Right lobe of liver (tissue), 6 donors: ENCODE measurements at regions not wholly inside any gene's neighbourhood (a gene's known extent, or its start where the extent isn't known, plus 50 kb on each side); places are given as distances from the start of the nearest gene placed in this dataset.
"Not testable (repeated sequence)": the region's sequence is repeated elsewhere in the genome, so short reads cannot be mapped to it uniquely, and the experiment has no call there.

ENCODE experiments used
- ATAC-seq, 4 donors: fragments of 200-7000 bp; cut with Tn5 transposase; one replicate each; pipeline ENCODE4 v1.9.1; 2020; ENCODE audit warnings: mild to moderate bottlenecking in 4 of 4, moderate library complexity in 4 of 4
- DNase-seq, 3 donors: peaks; one replicate each; pipeline ENCODE4 v3.0.0-alpha.2; 2020
- H3K27ac ChIP-seq, 3 donors: fragments of 200-600 bp; one replicate each; pipeline ENCODE4 v1.8.0; 2022
- H3K27me3 ChIP-seq, 2 donors: fragments of 200-600 bp; one replicate each; pipeline ENCODE4 v1.8.0; 2022
- H3K36me3 ChIP-seq, 4 donors: fragments of 200-600 bp; sonication (generic) in 1 of 4; one replicate each; pipeline versions ENCODE4 v1.5.1 to v1.8.0; 2017 to 2022; ENCODE audit warnings: control low read depth in 1 of 4
- H3K4me1 ChIP-seq, 4 donors: fragments of 200-600 bp; sonication (generic) in 1 of 4; one replicate each; pipeline versions ENCODE4 v1.5.1 to v1.8.0; 2017 to 2022; ENCODE audit warnings: control low read depth in 1 of 4
- H3K4me3 ChIP-seq, 3 donors: fragments of 200-600 bp; one replicate each; pipeline ENCODE4 v1.8.0; 2022
- H3K9me3 ChIP-seq, 4 donors: fragments of 200-600 bp; sonication (generic) in 1 of 4; one replicate each; pipeline versions ENCODE4 v1.5.1 to v1.8.0; 2017 to 2022; ENCODE audit warnings: control low read depth in 1 of 4
- CTCF ChIP-seq, 4 donors: fragments of 200-600 bp in 3 of 4; fragments of 450-650 bp in 1 of 4; IDR thresholded peaks; one replicate each; pipeline versions ENCODE4 v1.5.1 to v1.8.0; 2016 to 2022; ENCODE audit warnings: antibody characterized with exemption in 4 of 4, mild to moderate bottlenecking in 2 of 4
- POLR2A ChIP-seq: fragments of 450-650 bp; IDR thresholded peaks from one replicate; pipeline ENCODE4 v1.6.1; 2017; ENCODE audit warnings: antibody characterized with exemption, mild to moderate bottlenecking
- WGBS: methylation state at CpG from one replicate; pipeline ENCODE4 v1.1.6; 2018; ENCODE audit warnings: low coverage, low lambda C conversion rate; ENCODE audit not compliant: insufficient coverage; ENCODE audit errors: missing lambda C conversion rate; 5-methylcytosine and 5-hydroxymethylcytosine counted together
- intact Hi-C, 2 donors: fragments of 100-400 bp; cut with DNase I; formaldehyde crosslinking; loops; one replicate each; pipeline versions ENCODE4 v1.11.2 to v1.14.1; 2022
- donor health status: DM: no; HTN: yes; CAD: no.
- donor health status: DM: no; HTN: no; CAD: no.
- donor health status: DM: no; HTN: no; CAD: no.
- donor health status: DM: no; HTN: yes; CAD: no.
- donor health status: DM: no; HTN: yes; CAD: no.

GRCh38 chr18:46224181-46224775 lies 120.1 kb downstream of the HAUS1 start:
- TF ChIP-seq POLR2A = no peak
- TF ChIP-seq CTCF (IDR thresholded peaks at IDR 0.05) = no peak
- Histone ChIP-seq H3K27me3 (no peaks in the 10 kb centered on the region), H3K4me1 (no peaks in the 10 kb centered on the region), H3K36me3 (no peaks in the 10 kb centered on the region), H3K27ac (no peak overlapping the region), H3K4me3 (no peak overlapping the region), H3K9me3 (no peaks in the 10 kb centered on the region)
- WGBS = 67% methylated on average over 2 of the region's 2 CpGs
- DNase-seq (no peak), ATAC-seq (no peak)
- intact Hi-C loops = no loop called here

GRCh38 chr18:46226461-46226860 lies 122.3 kb downstream of the HAUS1 start:
- Histone ChIP-seq H3K9me3 (no peaks in the 10 kb centered on the region), H3K36me3 (no peaks in the 10 kb centered on the region), H3K27me3 (no peaks in the 10 kb centered on the region), H3K4me3 (no peak overlapping the region), H3K4me1 (no peaks in the 10 kb centered on the region), H3K27ac (no peak overlapping the region)
- ATAC-seq (no peak), DNase-seq (no peak)
- intact Hi-C loops = no loop called here
- WGBS = no CpG with 5 or more reads among the region's 1 CpG
- TF ChIP-seq POLR2A = no peak
- no peak for TF ChIP-seq CTCF (IDR thresholded peaks at IDR 0.05)

- H3K27me3 ChIP-seq, H3K27ac ChIP-seq, H3K36me3 ChIP-seq, ATAC-seq, H3K4me1 ChIP-seq, H3K9me3 ChIP-seq, DNase-seq, intact Hi-C loops, H3K4me3 ChIP-seq: not testable (repeated sequence)
- WGBS = 85% methylated on average over 10 of the region's 11 CpGs
Measured at GRCh38 chr18:46229641-46230040, 125.5 kb downstream of the HAUS1 start.

GRCh38 chr18:46236156-46236555 lies 132.0 kb downstream of the HAUS1 start:
- ATAC-seq (peak in 2 of 4 donors; percentile 54 to 55), DNase-seq (no peak)
- H3K36me3 ChIP-seq = no peaks in the 10 kb centered on the region
- TF ChIP-seq CTCF (IDR thresholded peaks at IDR 0.05) (no peak), POLR2A (no peak)
- no peaks in the 10 kb centered on the region for H3K27me3 ChIP-seq
- no peaks in the 10 kb centered on the region for H3K9me3 ChIP-seq
- H3K27ac ChIP-seq = no peak overlapping the region
- no peak overlapping the region for H3K4me3 ChIP-seq
- H3K4me1 ChIP-seq = peaks cover 0 to 7% (median 0%) of the 10 kb centered on the region in 4 donors
- intact Hi-C loops = no loop called here
- 50% methylated on average over 4 of the region's 4 CpGs for WGBS

- 100% methylated on average over 1 of the region's 1 CpG for whole genome bisulfite sequencing
- TF ChIP-seq CTCF (IDR thresholded peaks at IDR 0.05) (no peak), POLR2A (no peak)
- no peak overlapping the region for H3K4me3 ChIP-seq
- intact Hi-C loops = no loop called here
- DNase-seq (no peak), ATAC-seq (no peak)
- no peaks in the 10 kb centered on the region for H3K36me3 ChIP-seq
- H3K27me3 ChIP-seq = no peaks in the 10 kb centered on the region
- peaks cover 0 to 7% (median 0%) of the 10 kb centered on the region in 4 donors for H3K4me1 ChIP-seq
- H3K9me3 ChIP-seq = no peaks in the 10 kb centered on the region
- H3K27ac ChIP-seq = no peak overlapping the region
Measured at GRCh38 chr18:46237891-46238290, 133.7 kb downstream of the HAUS1 start.
